ENCODE measurements at regions not wholly inside any gene's neighbourhood (a gene's known extent, or its start where the extent isn't known, plus 50 kb on each side); places are given as distances from the start of the nearest gene placed in this dataset.

DNA sequence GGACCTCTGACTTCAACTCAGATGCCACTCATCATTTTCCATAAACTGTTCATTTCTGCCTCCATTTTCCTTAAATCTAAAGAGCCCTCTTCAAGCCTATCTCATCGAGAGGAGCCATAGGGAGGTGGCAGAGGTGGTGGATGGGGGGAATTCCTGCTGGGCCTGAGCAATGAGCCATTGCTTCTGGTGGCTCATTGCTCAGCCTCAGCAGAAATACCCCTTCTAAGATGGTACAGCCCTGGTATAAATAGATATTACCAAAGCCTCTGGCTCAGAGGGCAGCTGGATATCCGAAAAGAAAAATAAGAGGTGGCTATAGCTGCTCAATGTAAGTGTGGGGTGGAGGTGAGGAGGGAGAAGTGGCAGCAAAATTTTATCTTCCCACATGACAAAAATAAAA lies 313.5 kb downstream of the CAAP1 start:
- TF ChIP-seq TEAD4 (IDR thresholded peaks at IDR 0.05) (no peak), NFIC (IDR thresholded peaks at IDR 0.05) (no peak), YY1 (IDR thresholded peaks at IDR 0.05; ENCODE audit: low read depth) (no peak), TCF12 (IDR thresholded peaks at IDR 0.05; ENCODE audit: low read depth) (no peak), CREB1 (IDR thresholded peaks at IDR 0.05; ENCODE audit: low read depth) (no peak), CEBPB (IDR thresholded peaks at IDR 0.05) (no peak), EP300 (IDR thresholded peaks at IDR 0.05; ENCODE audit: borderline replicate concordance) (no peak), FOXM1 (IDR thresholded peaks at IDR 0.05; ENCODE audit: borderline replicate concordance, low read depth) (no peak), RAD21 (IDR thresholded peaks at IDR 0.05; ENCODE audit: low read depth) (no peak), TAF1 (IDR thresholded peaks at IDR 0.05; ENCODE audit: low read depth) (no peak), EGR1 (IDR thresholded peaks at IDR 0.05) (no peak), ZBTB7A (IDR thresholded peaks at IDR 0.05; ENCODE audit: low read depth) (no peak)
- TF ChIP-seq, protein P1, sequence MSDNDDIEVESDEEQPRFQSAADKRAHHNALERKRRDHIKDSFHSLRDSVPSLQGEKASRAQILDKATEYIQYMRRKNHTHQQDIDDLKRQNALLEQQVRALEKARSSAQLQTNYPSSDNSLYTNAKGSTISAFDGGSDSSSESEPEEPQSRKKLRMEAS (IDR thresholded peaks at IDR 0.05), result no peak
- TF ChIP-seq, protein P2, sequence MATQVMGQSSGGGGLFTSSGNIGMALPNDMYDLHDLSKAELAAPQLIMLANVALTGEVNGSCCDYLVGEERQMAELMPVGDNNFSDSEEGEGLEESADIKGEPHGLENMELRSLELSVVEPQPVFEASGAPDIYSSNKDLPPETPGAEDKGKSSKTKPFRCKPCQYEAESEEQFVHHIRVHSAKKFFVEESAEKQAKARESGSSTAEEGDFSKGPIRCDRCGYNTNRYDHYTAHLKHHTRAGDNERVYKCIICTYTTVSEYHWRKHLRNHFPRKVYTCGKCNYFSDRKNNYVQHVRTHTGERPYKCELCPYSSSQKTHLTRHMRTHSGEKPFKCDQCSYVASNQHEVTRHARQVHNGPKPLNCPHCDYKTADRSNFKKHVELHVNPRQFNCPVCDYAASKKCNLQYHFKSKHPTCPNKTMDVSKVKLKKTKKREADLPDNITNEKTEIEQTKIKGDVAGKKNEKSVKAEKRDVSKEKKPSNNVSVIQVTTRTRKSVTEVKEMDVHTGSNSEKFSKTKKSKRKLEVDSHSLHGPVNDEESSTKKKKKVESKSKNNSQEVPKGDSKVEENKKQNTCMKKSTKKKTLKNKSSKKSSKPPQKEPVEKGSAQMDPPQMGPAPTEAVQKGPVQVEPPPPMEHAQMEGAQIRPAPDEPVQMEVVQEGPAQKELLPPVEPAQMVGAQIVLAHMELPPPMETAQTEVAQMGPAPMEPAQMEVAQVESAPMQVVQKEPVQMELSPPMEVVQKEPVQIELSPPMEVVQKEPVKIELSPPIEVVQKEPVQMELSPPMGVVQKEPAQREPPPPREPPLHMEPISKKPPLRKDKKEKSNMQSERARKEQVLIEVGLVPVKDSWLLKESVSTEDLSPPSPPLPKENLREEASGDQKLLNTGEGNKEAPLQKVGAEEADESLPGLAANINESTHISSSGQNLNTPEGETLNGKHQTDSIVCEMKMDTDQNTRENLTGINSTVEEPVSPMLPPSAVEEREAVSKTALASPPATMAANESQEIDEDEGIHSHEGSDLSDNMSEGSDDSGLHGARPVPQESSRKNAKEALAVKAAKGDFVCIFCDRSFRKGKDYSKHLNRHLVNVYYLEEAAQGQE (IDR thresholded peaks at IDR 0.05; ENCODE audit: low read depth), result no peak
- TF ChIP-seq, protein P3, sequence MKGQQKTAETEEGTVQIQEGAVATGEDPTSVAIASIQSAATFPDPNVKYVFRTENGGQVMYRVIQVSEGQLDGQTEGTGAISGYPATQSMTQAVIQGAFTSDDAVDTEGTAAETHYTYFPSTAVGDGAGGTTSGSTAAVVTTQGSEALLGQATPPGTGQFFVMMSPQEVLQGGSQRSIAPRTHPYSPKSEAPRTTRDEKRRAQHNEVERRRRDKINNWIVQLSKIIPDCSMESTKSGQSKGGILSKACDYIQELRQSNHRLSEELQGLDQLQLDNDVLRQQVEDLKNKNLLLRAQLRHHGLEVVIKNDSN (IDR thresholded peaks at IDR 0.05), result no peak

DNA sequence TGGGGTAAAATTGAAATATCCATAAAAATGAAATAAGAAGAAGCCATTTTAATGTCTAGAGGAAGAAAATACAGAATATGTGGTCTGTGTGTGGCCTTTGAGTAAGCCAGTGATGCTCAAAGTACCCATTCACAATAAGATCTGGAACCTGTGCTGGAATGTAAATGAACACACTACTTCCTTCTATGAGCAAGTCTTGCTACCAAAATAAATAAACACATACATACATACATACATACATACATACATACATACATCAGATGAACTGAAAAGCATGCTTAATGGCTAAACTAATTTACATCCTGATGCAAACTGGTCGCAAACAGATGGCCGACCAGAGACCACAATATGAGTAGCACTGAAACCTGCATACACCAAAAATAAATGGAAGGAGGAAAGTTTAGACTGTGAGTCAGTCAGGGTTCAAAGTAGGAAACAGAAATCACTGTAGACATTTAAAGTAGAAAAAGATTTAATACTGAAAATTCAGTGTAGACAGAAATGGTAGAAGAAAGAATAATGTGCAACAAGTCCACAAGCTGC lies 317.6 kb downstream of the CAAP1 start:
- TF ChIP-seq, protein P3 (IDR thresholded peaks at IDR 0.05), result no peak
- no peak for TF ChIP-seq NFIC (IDR thresholded peaks at IDR 0.05)
- TF ChIP-seq YY1 (IDR thresholded peaks at IDR 0.05; ENCODE audit: low read depth), result no peak
- no peak for TF ChIP-seq EGR1 (IDR thresholded peaks at IDR 0.05)
- no peak for TF ChIP-seq TEAD4 (IDR thresholded peaks at IDR 0.05)
- TF ChIP-seq EP300 (IDR thresholded peaks at IDR 0.05; ENCODE audit: borderline replicate concordance), result no peak
- no peak for TF ChIP-seq CREB1 (IDR thresholded peaks at IDR 0.05; ENCODE audit: low read depth)
- TF ChIP-seq CEBPB (IDR thresholded peaks at IDR 0.05), result no peak
- no peak for TF ChIP-seq FOXM1 (IDR thresholded peaks at IDR 0.05; ENCODE audit: borderline replicate concordance, low read depth)
- TF ChIP-seq, protein P1 (IDR thresholded peaks at IDR 0.05), result no peak
- no peak for TF ChIP-seq RAD21 (IDR thresholded peaks at IDR 0.05; ENCODE audit: low read depth)
- no peak for TF ChIP-seq TAF1 (IDR thresholded peaks at IDR 0.05; ENCODE audit: low read depth)

DNA sequence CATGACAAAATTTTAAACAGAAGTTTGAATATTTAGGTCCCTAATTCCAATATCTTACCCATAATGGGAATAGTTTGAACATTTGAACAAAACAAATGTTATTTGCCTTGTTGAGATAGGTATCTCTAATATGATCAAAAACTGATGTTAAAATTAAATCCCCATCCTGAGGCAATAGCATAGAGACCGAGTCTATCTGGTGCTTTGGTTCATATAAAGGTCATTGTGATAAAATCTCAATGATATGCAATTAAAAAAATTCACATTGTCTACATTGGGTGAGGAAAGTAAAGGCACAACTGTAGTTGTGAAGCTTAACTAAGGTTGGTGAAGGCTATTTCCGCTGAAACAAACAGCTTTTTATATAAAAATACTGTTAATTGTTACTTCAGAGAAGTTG lies 318.3 kb downstream of the CAAP1 start:
- no peak for TF ChIP-seq CEBPB (IDR thresholded peaks at IDR 0.05)
- TF ChIP-seq, protein P1 (IDR thresholded peaks at IDR 0.05), result no peak
- TF ChIP-seq TCF12 (IDR thresholded peaks at IDR 0.05; ENCODE audit: low read depth), result no peak
- no peak for TF ChIP-seq TAF1 (IDR thresholded peaks at IDR 0.05; ENCODE audit: low read depth)
- no peak for TF ChIP-seq RAD21 (IDR thresholded peaks at IDR 0.05; ENCODE audit: low read depth)
- TF ChIP-seq NFIC (IDR thresholded peaks at IDR 0.05), result no peak
- TF ChIP-seq ZBTB7A (IDR thresholded peaks at IDR 0.05; ENCODE audit: low read depth), result no peak
- TF ChIP-seq, protein P3 (IDR thresholded peaks at IDR 0.05), result no peak
- TF ChIP-seq EGR1 (IDR thresholded peaks at IDR 0.05), result no peak
- TF ChIP-seq FOXM1 (IDR thresholded peaks at IDR 0.05; ENCODE audit: borderline replicate concordance, low read depth), result no peak
- no peak for TF ChIP-seq EP300 (IDR thresholded peaks at IDR 0.05; ENCODE audit: borderline replicate concordance)
- TF ChIP-seq, protein P2 (IDR thresholded peaks at IDR 0.05; ENCODE audit: low read depth), result no peak
- TF ChIP-seq YY1 (IDR thresholded peaks at IDR 0.05; ENCODE audit: low read depth), result no peak
- no peak for TF ChIP-seq TEAD4 (IDR thresholded peaks at IDR 0.05)
- no peak for TF ChIP-seq CREB1 (IDR thresholded peaks at IDR 0.05; ENCODE audit: low read depth)

DNA sequence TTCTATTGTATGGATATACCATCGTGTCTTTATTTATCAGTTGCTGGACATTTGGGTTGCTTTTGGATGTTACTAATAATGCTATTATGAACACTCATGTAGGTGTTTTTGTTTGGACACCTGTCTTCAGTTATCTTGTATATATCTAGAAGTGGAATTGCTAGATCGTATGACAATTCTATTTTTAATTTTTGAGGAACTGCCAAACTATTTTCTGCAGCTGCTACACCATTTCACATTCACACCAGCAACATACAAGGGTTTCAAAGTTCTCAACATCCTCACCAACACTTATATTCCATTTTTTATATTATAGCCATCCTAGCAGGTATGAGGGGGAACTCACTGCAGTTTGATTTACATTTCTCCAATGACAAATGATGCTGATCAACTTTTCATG lies 324.6 kb downstream of the CAAP1 start:
- TF ChIP-seq TEAD4 (IDR thresholded peaks at IDR 0.05), result no peak

DNA sequence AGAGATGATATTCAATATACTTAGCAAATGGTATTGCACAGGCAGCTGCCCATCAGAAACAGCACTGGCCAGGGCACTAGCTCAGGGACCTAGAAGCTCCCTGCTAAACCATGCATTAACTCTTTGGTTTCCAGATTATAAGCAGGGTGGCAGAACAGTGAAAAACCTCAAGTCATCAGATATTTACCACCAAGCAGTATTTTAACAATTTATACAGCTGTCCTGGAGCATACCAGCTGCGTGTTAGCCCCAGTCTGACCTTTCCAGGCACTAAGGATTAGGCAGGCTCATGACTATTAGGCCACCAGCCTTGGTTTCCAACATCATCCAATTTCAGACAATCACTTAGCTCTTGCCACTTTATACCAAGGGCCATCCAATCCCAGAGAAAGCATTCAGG lies 326.5 kb downstream of the CAAP1 start:
- TF ChIP-seq FOXM1 (IDR thresholded peaks at IDR 0.05; ENCODE audit: borderline replicate concordance, low read depth) (no peak), TAF1 (IDR thresholded peaks at IDR 0.05; ENCODE audit: low read depth) (no peak), RAD21 (IDR thresholded peaks at IDR 0.05; ENCODE audit: low read depth) (no peak), YY1 (IDR thresholded peaks at IDR 0.05; ENCODE audit: low read depth) (no peak), CREB1 (IDR thresholded peaks at IDR 0.05; ENCODE audit: low read depth) (no peak), TCF12 (IDR thresholded peaks at IDR 0.05; ENCODE audit: low read depth) (no peak), CEBPB (IDR thresholded peaks at IDR 0.05) (no peak), NFIC (IDR thresholded peaks at IDR 0.05) (no peak), TEAD4 (IDR thresholded peaks at IDR 0.05) (no peak), ZBTB7A (IDR thresholded peaks at IDR 0.05; ENCODE audit: low read depth) (no peak), EP300 (IDR thresholded peaks at IDR 0.05; ENCODE audit: borderline replicate concordance) (no peak), EGR1 (IDR thresholded peaks at IDR 0.05) (no peak)
- TF ChIP-seq, protein P1 (IDR thresholded peaks at IDR 0.05), result no peak
- TF ChIP-seq, protein P2 (IDR thresholded peaks at IDR 0.05; ENCODE audit: low read depth), result no peak
- TF ChIP-seq, protein P3 (IDR thresholded peaks at IDR 0.05), result no peak

Data from Ishikawa (cell line).